Adrenal gland (tissue), 9 donors: ENCODE measurements at regions not wholly inside any gene's neighbourhood (a gene's known extent, or its start where the extent isn't known, plus 50 kb on each side); places are given as distances from the start of the nearest gene placed in this dataset.
"Not testable (repeated sequence)": the region's sequence is repeated elsewhere in the genome, so short reads cannot be mapped to it uniquely, and the experiment has no call there.

ENCODE experiments used
- DNase-seq, 7 donors: peaks; one replicate each; pipeline ENCODE4 v3.0.0-alpha.2; 2019 to 2020
- H3K27ac ChIP-seq, 5 donors: fragments of 200-600 bp; sonication (generic) in 4 of 5; 1 replicate in 3 of 5; 2 replicates in 2 of 5; pipeline versions ENCODE4 v1.5.1 to v1.8.0; 2016 to 2020; ENCODE audit warnings: mild to moderate bottlenecking in 1 of 5
- H3K27me3 ChIP-seq: fragments of 200-600 bp; 2 replicates; pipeline ENCODE4 v1.8.0; 2021
- H3K36me3 ChIP-seq, 2 donors: fragments of 200-600 bp; replicated peaks in 1 of 2; 1 replicate in 1 of 2; 2 replicates in 1 of 2; pipeline versions ENCODE4 v1.5.1 to v1.8.0; 2018 to 2022
- H3K4me1 ChIP-seq, 2 donors: fragments of 200-600 bp; replicated peaks in 1 of 2; 1 replicate in 1 of 2; 2 replicates in 1 of 2; pipeline versions ENCODE4 v1.5.1 to v1.8.0; 2018 to 2021
- H3K4me3 ChIP-seq, 4 donors: fragments of 200-600 bp; sonication (generic) in 3 of 4; one replicate each; pipeline ENCODE4 v1.5.1; 2016 to 2018
- H3K9me3 ChIP-seq, 3 donors: fragments of 200-600 bp; sonication (generic) in 1 of 3; replicated peaks in 1 of 3; 1 replicate in 2 of 3; 2 replicates in 1 of 3; pipeline versions ENCODE4 v1.5.1 to v1.8.0; 2016 to 2021
- CTCF ChIP-seq, 6 experiments: fragments of 450-650 bp in 4 of 6; fragments of 200-600 bp in 2 of 6; sonication (generic) in 1 of 6; IDR thresholded peaks; 1 replicate in 5 of 6; 2 replicates in 1 of 6; pipeline versions ENCODE4 v1.5.1 to v1.8.0; 2016 to 2021; ENCODE audit warnings: antibody characterized with exemption in 6 of 6, mild to moderate bottlenecking in 2 of 6, moderate library complexity in 1 of 6
- POLR2A ChIP-seq, 2 donors: fragments of 450-650 bp; IDR thresholded peaks; one replicate each; pipeline ENCODE4 v1.6.1; 2017; ENCODE audit warnings: antibody characterized with exemption in 2 of 2, mild to moderate bottlenecking in 2 of 2, moderate library complexity in 1 of 2
- WGBS, 4 donors: extraction: QIAGEN DNeasy Blood & Tissue Kit in 2 of 4; methylation state at CpG; one replicate each; pipeline versions ENCODE4 v1.1.5 to v1.1.7; 2013 to 2017; 5-methylcytosine and 5-hydroxymethylcytosine counted together
- intact Hi-C, 2 donors: fragments of 100-400 bp; cut with DNase I; formaldehyde crosslinking; loops; one replicate each; pipeline versions ENCODE4 v1.14.1 to v1.15.0; 2022 to 2023
- donor health status: healthy with polysubstance abuse.
- donor health status: Bipolar disorder and iron deficiency.
- donor health status: DM: yes; HTN: yes; CAD: no.
- donor health status: DM: no; HTN: no; CAD: no.
- donor health status: DM: no; HTN: no; CAD: no.

GRCh38 chr3:115409596-115409995, 213.7 kb upstream of the GAP43 start:
- intact Hi-C loops: no loop called here
- 84 to 93% (median 90%) methylated on average over 5 of the region's 5 CpGs for WGBS, 4 donors
- Histone ChIP-seq H3K27ac (no peak overlapping the region), H3K27me3 (no peaks in the 10 kb centered on the region), H3K36me3 (no peaks in the 10 kb centered on the region), H3K4me1 (no peaks in the 10 kb centered on the region), H3K4me3 (no peak overlapping the region), H3K9me3 (no peaks in the 10 kb centered on the region)
- DNase-seq: no peak
- no peak for TF ChIP-seq CTCF (IDR thresholded peaks at IDR 0.05)
- TF ChIP-seq POLR2A (IDR thresholded peaks at IDR 0.05): no peak

- intact Hi-C loops, H3K36me3 ChIP-seq, H3K9me3 ChIP-seq, DNase-seq, H3K4me1 ChIP-seq, H3K27me3 ChIP-seq, H3K27ac ChIP-seq, H3K4me3 ChIP-seq: not testable (repeated sequence)
- 89 to 96% (median 92%) methylated on average over 4 of the region's 4 CpGs for WGBS, 4 donors
Measured at GRCh38 chr3:115414610-115415009, 208.7 kb upstream of the GAP43 start.

- Histone ChIP-seq H3K9me3 (no peaks in the 10 kb centered on the region), H3K27me3 (no peaks in the 10 kb centered on the region), H3K36me3 (no peaks in the 10 kb centered on the region), H3K4me3 (no peak overlapping the region), H3K4me1 (no peaks in the 10 kb centered on the region), H3K27ac (no peak overlapping the region)
- intact Hi-C loops: no loop called here
- TF ChIP-seq POLR2A (IDR thresholded peaks at IDR 0.05) (no peak), CTCF (IDR thresholded peaks at IDR 0.05) (no peak)
- WGBS, 4 donors: 81 to 93% (median 87%) methylated on average over 4 of the region's 4 CpGs
- DNase-seq: no peak
Measured at GRCh38 chr3:115415246-115415996, 207.9 kb upstream of the GAP43 start.

- H3K9me3 ChIP-seq: no peaks in the 10 kb centered on the region
- 53 to 62% (median 59%) methylated on average over 1 of the region's 1 CpG for WGBS, 4 donors
- intact Hi-C loops: no loop called here
- H3K27ac ChIP-seq: no peak overlapping the region
- no peak overlapping the region for H3K4me3 ChIP-seq
- no peaks in the 10 kb centered on the region for H3K4me1 ChIP-seq
- TF ChIP-seq CTCF (IDR thresholded peaks at IDR 0.05): no peak
- TF ChIP-seq POLR2A (IDR thresholded peaks at IDR 0.05): no peak
- no peaks in the 10 kb centered on the region for H3K36me3 ChIP-seq
- H3K27me3 ChIP-seq: no peaks in the 10 kb centered on the region
- no peak for DNase-seq
Measured at GRCh38 chr3:115418583-115418982, 204.7 kb upstream of the GAP43 start.

GRCh38 chr3:115420086-115420485, 203.2 kb upstream of the GAP43 start:
- Histone ChIP-seq H3K27me3 (no peaks in the 10 kb centered on the region), H3K4me1 (no peaks in the 10 kb centered on the region), H3K27ac (no peak overlapping the region), H3K36me3 (no peaks in the 10 kb centered on the region), H3K9me3 (no peaks in the 10 kb centered on the region), H3K4me3 (no peak overlapping the region)
- intact Hi-C loops: no loop called here
- no peak for DNase-seq
- WGBS, 4 donors: 64 to 84% (median 75%) methylated on average over 1 of the region's 1 CpG
- TF ChIP-seq POLR2A (IDR thresholded peaks at IDR 0.05) (no peak), CTCF (IDR thresholded peaks at IDR 0.05) (no peak)
